BJ (cell line): ENCODE measurements at regions not wholly inside any gene's neighbourhood (a gene's known extent, or its start where the extent isn't known, plus 50 kb on each side); places are given as distances from the start of the nearest gene placed in this dataset.

ENCODE experiments used
- CTCF ChIA-PET: fragments of 350-600 bp; formaldehyde crosslinking; extraction: SDS; loops from one replicate; lab custom pipeline; 2021; ENCODE audit warnings: antibody characterized with exemption, inconsistent platforms; lab: Yijun Ruan, JAX
- POLR2A ChIA-PET: fragments of 300-600 bp; sonication (Branson Sonifier 250); formaldehyde crosslinking; extraction: SDS; loops from one replicate; lab custom pipeline; 2021; ENCODE audit warnings: antibody characterized with exemption; lab: Charles Lee
- DNase-seq: peaks from one replicate; pipeline ENCODE4 v3.0.0-alpha.2; 2011; ENCODE audit warnings: low read depth
- H3K27me3 ChIP-seq: 2 replicates; pipeline ENCODE4 v1.6.0; 2011; ENCODE audit warnings: low read length; ENCODE audit not compliant: control insufficient read depth, insufficient read depth
- H3K36me3 ChIP-seq: 2 replicates; pipeline ENCODE4 v1.5.1; 2011; ENCODE audit warnings: low read length; ENCODE audit not compliant: control insufficient read depth, insufficient read depth
- H3K4me3 ChIP-seq: 2 replicates; pipeline ENCODE4 v1.5.1; 2011; ENCODE audit warnings: low read depth, mild to moderate bottlenecking, control low read depth, low read length
- TF ChIP-seq, protein P1 (sequence below): IDR thresholded peaks from 2 replicates; pipeline ENCODE4 v1.5.1; 2011; ENCODE audit warnings: low read depth, mild to moderate bottlenecking, control low read depth, inconsistent platforms, low read length, moderate library complexity; ENCODE audit not compliant: insufficient read depth

DNA sequence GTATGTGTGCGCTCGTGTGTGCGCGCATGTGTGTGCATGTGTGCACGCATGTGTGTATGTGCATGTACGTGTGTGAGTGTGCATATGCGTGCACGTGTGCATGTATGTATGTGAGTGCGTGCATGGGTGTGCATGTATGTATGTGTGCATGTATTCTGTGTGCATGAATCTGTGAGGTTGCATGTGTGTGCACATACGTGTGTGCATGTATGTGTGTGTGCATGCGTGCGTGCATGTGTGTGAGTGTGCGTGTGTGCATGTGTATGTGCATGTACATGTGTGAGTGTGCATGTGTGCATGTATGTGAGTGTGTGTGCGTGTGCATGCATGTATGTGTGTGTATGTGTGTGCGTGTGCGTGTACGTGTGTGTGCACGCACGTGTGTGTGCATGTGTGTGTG, 241.5 kb downstream of the SHOX start:
- TF ChIP-seq, protein P1, sequence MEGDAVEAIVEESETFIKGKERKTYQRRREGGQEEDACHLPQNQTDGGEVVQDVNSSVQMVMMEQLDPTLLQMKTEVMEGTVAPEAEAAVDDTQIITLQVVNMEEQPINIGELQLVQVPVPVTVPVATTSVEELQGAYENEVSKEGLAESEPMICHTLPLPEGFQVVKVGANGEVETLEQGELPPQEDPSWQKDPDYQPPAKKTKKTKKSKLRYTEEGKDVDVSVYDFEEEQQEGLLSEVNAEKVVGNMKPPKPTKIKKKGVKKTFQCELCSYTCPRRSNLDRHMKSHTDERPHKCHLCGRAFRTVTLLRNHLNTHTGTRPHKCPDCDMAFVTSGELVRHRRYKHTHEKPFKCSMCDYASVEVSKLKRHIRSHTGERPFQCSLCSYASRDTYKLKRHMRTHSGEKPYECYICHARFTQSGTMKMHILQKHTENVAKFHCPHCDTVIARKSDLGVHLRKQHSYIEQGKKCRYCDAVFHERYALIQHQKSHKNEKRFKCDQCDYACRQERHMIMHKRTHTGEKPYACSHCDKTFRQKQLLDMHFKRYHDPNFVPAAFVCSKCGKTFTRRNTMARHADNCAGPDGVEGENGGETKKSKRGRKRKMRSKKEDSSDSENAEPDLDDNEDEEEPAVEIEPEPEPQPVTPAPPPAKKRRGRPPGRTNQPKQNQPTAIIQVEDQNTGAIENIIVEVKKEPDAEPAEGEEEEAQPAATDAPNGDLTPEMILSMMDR: no peak
- POLR2A ChIA-PET: no interaction called here

DNA sequence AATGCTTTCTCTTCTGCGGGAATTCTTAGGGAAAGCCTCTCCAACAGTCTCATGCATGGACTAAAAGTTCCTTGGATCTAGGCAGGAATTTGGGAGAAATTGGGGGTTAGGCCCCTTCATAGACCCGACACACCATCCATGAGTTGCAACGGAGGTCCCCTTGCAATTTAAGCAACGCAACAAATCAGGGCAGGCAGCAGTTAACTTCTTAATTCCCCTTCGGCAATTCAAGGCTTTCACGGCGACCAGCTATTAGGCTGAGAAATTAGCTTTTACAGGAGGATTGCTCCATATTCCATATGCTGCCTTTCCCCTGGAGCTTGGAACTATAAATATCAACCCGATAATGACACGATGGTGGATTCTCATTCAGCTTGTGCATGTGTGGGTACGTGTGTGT, 241.0 kb downstream of the SHOX start:
- ChIA-PET CTCF (no interaction called here), POLR2A (no interaction called here)

More for the DNA sequence above, 241.5 kb downstream of the SHOX start:
- Histone ChIP-seq H3K4me3 (no peak overlapping the region), H3K36me3 (no peaks in the 10 kb centered on the region), H3K27me3 (no peaks in the 10 kb centered on the region)
- CTCF ChIA-PET: no interaction called here
- DNase-seq: no peak

DNA sequence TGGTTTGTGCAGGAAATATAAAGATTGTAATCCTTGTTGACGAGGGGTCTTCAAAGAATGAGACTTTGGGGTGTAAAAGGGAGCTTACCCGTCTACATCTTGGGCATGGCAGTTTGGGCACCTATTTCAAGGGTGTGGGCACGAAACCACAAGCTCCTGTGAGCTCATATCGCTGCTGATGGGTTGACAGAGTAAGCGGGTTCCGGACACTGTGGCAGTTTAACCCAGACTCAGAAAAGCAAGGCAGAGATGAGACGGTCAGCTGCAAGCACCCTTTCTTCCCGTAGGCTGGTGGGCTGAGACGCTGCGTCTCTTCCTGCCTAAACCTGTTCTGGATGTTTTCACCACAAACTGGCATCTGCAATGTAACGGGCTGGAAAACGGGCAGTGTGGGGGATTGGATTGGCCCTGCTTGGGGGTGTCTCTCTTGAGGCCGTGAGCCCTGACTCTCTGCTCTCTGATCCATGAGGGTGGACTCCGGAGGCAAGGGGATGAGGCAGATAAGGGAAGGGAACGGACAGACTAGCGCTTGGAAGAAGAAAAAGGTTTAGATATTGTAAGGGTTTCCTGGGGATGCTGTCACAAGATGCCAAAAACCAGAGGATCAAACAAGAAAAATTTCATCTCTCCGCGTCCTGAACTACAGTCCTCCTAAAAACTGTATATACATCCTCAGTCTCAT, 237.5 kb downstream of the SHOX start:
- TF ChIP-seq, protein P1: no peak
- no peaks in the 10 kb centered on the region for H3K27me3 ChIP-seq
- CTCF ChIA-PET: no interaction called here

More for the DNA sequence above, 241.0 kb downstream of the SHOX start:
- no peak for DNase-seq
- no peaks in the 10 kb centered on the region for H3K36me3 ChIP-seq
- no peak overlapping the region for H3K4me3 ChIP-seq
- H3K27me3 ChIP-seq: no peaks in the 10 kb centered on the region
- TF ChIP-seq, protein P1: no peak

DNA sequence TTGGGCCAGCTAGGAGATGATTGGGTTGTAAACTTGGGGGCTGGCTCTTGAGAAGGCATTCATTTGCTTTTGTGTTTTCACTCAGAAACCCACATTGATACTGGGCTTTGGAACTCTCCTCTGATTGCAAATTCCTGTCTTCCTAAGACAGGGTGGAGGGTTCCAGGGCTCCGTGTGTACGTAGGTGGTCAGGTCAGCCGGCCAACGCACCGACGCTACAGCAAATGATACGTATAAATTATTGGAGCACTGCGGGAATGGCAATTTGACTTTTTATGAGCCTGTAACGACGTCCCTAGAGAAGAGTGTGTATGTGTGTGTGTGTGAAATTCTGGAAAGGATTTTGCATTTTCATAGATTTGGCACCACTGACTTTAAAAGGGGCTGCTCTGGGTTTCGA, 236.9 kb downstream of the SHOX start:
- ChIA-PET CTCF (no interaction called here), POLR2A (no interaction called here)
- Histone ChIP-seq H3K36me3 (no peaks in the 10 kb centered on the region), H3K4me3 (no peak overlapping the region), H3K27me3 (no peaks in the 10 kb centered on the region)
- no peak for DNase-seq
- TF ChIP-seq, protein P1: no peak

More for the DNA sequence above, 237.5 kb downstream of the SHOX start:
- no peak for DNase-seq
- POLR2A ChIA-PET: no interaction called here
- Histone ChIP-seq H3K4me3 (no peak overlapping the region), H3K36me3 (no peaks in the 10 kb centered on the region)

DNA sequence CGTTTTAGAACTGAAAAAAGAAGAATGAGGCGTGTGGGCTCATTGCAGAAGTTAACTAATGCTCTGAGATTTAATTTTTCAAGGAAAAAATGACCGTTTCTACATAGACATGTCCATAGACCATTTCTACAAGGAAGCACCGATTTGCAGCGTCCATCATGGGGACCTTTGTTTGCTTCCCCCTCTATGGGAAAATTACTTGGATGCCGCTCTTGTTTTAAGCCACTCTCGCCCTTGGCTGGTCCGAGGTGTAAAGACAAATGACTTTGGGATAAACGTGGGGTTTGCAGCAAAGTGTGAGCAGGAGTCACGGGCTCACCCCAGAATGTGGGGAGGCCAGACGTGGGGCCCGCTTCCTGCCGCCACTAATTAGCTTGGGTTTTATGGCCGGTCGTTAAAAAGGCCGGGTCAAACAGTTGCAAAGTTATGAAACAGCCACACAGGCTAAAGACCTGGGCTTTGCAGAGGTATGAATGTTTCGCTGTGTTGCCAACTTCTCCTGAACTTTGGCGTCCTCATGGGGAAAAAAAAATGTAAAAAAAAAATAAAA, 235.9 kb downstream of the SHOX start:
- POLR2A ChIA-PET: no interaction called here
- DNase-seq: no peak
- Histone ChIP-seq H3K36me3 (no peaks in the 10 kb centered on the region), H3K27me3 (no peaks in the 10 kb centered on the region), H3K4me3 (no peak overlapping the region)
- TF ChIP-seq, protein P1: no peak
- CTCF ChIA-PET: no interaction called here
